GM19025 (cell line): ENCODE measurements at regions not wholly inside any gene's neighbourhood (a gene's known extent, or its start where the extent isn't known, plus 50 kb on each side); places are given as distances from the start of the nearest gene placed in this dataset.
"Not testable (repeated sequence)": the region's sequence is repeated elsewhere in the genome, so short reads cannot be mapped to it uniquely, and the experiment has no call there.

Experiments
- ATAC-seq: cut with Tn5 transposase; IDR thresholded peaks from one replicate; pipeline ENCODE4 v1.9.1; 2021; ENCODE audit warnings: mild to moderate bottlenecking, low read depth, moderate library complexity; ENCODE audit not compliant: unreplicated experiment

- no peak for ATAC-seq
Observed at GRCh38 chr2:878245-878930, 72.3 kb upstream of the SNTG2 start.

GRCh38 chr2:877747-878146 lies 72.9 kb upstream of the SNTG2 start:
- ATAC-seq: no peak

GRCh38 chr2:875687-876615 lies 74.7 kb upstream of the SNTG2 start:
- ATAC-seq: no peak

GRCh38 chr2:873651-874580 lies 76.7 kb upstream of the SNTG2 start:
- no peak for ATAC-seq

GRCh38 chr2:873027-873426 lies 77.6 kb upstream of the SNTG2 start:
- no peak for ATAC-seq

GRCh38 chr2:871926-872680 lies 78.5 kb upstream of the SNTG2 start:
- ATAC-seq: no peak

GRCh38 chr2:871175-871727 lies 79.4 kb upstream of the SNTG2 start:
- ATAC-seq: no peak

- no peak for ATAC-seq
Observed at GRCh38 chr2:870426-870825, 80.2 kb upstream of the SNTG2 start.

- no peak for ATAC-seq
Observed at GRCh38 chr2:869894-870293, 80.8 kb upstream of the SNTG2 start.

GRCh38 chr2:869357-869871 lies 81.2 kb upstream of the SNTG2 start:
- ATAC-seq: no peak

- not testable (repeated sequence) for ATAC-seq
Observed at GRCh38 chr2:868857-869256, 81.8 kb upstream of the SNTG2 start.

- ATAC-seq: no peak
Observed at GRCh38 chr2:867296-867695, 83.4 kb upstream of the SNTG2 start.

- ATAC-seq: no peak
Observed at GRCh38 chr2:866887-867286, 83.8 kb upstream of the SNTG2 start.

GRCh38 chr2:866009-866680 lies 84.5 kb upstream of the SNTG2 start:
- ATAC-seq: no peak

- no peak for ATAC-seq
Observed at GRCh38 chr2:864501-865106, 86.0 kb upstream of the SNTG2 start.

- ATAC-seq: no peak
Observed at GRCh38 chr2:863732-864450, 86.8 kb upstream of the SNTG2 start.

GRCh38 chr2:862731-863466 lies 87.8 kb upstream of the SNTG2 start:
- ATAC-seq: no peak
